Endothelial cell of umbilical vein (primary cell): ENCODE measurements at regions not wholly inside any gene's neighbourhood (a gene's known extent, or its start where the extent isn't known, plus 50 kb on each side); places are given as distances from the start of the nearest gene placed in this dataset.

Experiments
- BruUV-seq: library from RNA; stranded (reverse); fragments of 400-500 nt; replicated peaks from 2 replicates; lab custom pipeline; 2021; lab: Mats Ljungman, UMichigan
- CTCF ChIA-PET: fragments of 300-600, 350-600 bp; sonication (Branson Sonifier 250); formaldehyde crosslinking; loops from one replicate; lab custom pipeline; 2021; ENCODE audit warnings: antibody characterized with exemption, inconsistent platforms; lab: Charles Lee
- POLR2A ChIA-PET: fragments of 300-600, 350-600 bp; sonication (Branson Sonifier 250); formaldehyde crosslinking; loops from one replicate; lab custom pipeline; 2021; ENCODE audit warnings: antibody characterized with exemption, inconsistent platforms; lab: Charles Lee
- DNase-seq: peaks from one replicate; pipeline ENCODE4 v3.0.0-alpha.2; 2011; ENCODE audit warnings: low read depth, low spot score
- FAIRE-seq: peaks from 2 replicates; lab custom pipeline; 2011; peaks lifted over from hg19 to GRCh38; lab: Jason Lieb, UNC
- H2AFZ ChIP-seq: 2 replicates; pipeline ENCODE4 v1.6.0; 2012; ENCODE audit warnings: low read depth, low read length, control low read depth, inconsistent platforms
- H3K27ac ChIP-seq: 2 replicates; pipeline ENCODE4 v1.5.1; 2011; ENCODE audit warnings: low read depth, mild to moderate bottlenecking, control low read depth, low read length, moderate library complexity; ENCODE audit not compliant: insufficient read depth
- H3K27me3 ChIP-seq, 2 experiments: 2 replicates each; pipeline versions ENCODE4 v1.6.0 to v1.6.1; 2011; ENCODE audit warnings: low read length in 2 of 2, mixed read lengths in 1 of 2; ENCODE audit not compliant: control insufficient read depth in 2 of 2, insufficient read depth in 2 of 2
- H3K36me3 ChIP-seq, 2 experiments: 2 replicates in 1 of 2; 3 replicates in 1 of 2; pipeline ENCODE4 v1.5.1; 2011; ENCODE audit warnings: low read length in 2 of 2, mild to moderate bottlenecking in 1 of 2, moderate library complexity in 1 of 2; ENCODE audit not compliant: control insufficient read depth in 2 of 2, insufficient read depth in 2 of 2; ENCODE audit errors: extremely low read depth in 1 of 2
- H3K4me1 ChIP-seq: 3 replicates; pipeline ENCODE4 v1.5.1; 2011; ENCODE audit warnings: mild to moderate bottlenecking, low read length; ENCODE audit not compliant: control insufficient read depth, insufficient read depth; ENCODE audit errors: extremely low read depth
- H3K4me2 ChIP-seq: 2 replicates; pipeline ENCODE4 v1.6.1; 2011; ENCODE audit warnings: low read length, control low read depth, mixed read lengths; ENCODE audit not compliant: insufficient read depth
- H3K4me3 ChIP-seq, 3 experiments: fragments of 200-600 bp in 1 of 3; sonication (generic), shearing (Covaris generic) in 1 of 3; replicated peaks in 1 of 3; 2 replicates each; pipeline ENCODE4 v1.5.1; 2011 to 2016; ENCODE audit warnings: control low read depth in 3 of 3, low read length in 3 of 3, mild to moderate bottlenecking in 2 of 3, inconsistent platforms in 1 of 3, low read depth in 1 of 3, moderate library complexity in 1 of 3; ENCODE audit not compliant: insufficient read depth in 1 of 3
- H3K79me2 ChIP-seq: 2 replicates; pipeline ENCODE4 v1.6.0; 2012; ENCODE audit warnings: low read length, inconsistent platforms; ENCODE audit not compliant: control insufficient read depth, insufficient read depth
- H3K9ac ChIP-seq: replicated peaks from 2 replicates; pipeline ENCODE3; 2011; ENCODE audit warnings: low read length, control low read depth; ENCODE audit not compliant: insufficient read depth; ENCODE audit errors: extremely low read depth
- H3K9me1 ChIP-seq: replicated peaks from 3 replicates; pipeline ENCODE4 v1.6.0; 2011; ENCODE audit warnings: mild to moderate bottlenecking, low read length; ENCODE audit not compliant: control insufficient read depth, insufficient read depth; ENCODE audit errors: extremely low read depth
- H3K9me3 ChIP-seq: replicated peaks from 2 replicates; pipeline ENCODE4 v1.5.1; 2012; ENCODE audit warnings: low read length, inconsistent platforms; ENCODE audit not compliant: control insufficient read depth, insufficient read depth
- H4K20me1 ChIP-seq: replicated peaks from 2 replicates; pipeline ENCODE3; 2011; ENCODE audit warnings: mild to moderate bottlenecking, low read length; ENCODE audit not compliant: control insufficient read depth, insufficient read depth; ENCODE audit errors: extremely low read depth
- EZH2 ChIP-seq: IDR thresholded peaks from 2 replicates; pipeline ENCODE4 v1.6.1; 2012; ENCODE audit warnings: borderline replicate concordance, low read depth, mild to moderate bottlenecking, moderate library complexity, low read length, inconsistent platforms; ENCODE audit not compliant: severe bottlenecking
- FOS ChIP-seq: IDR thresholded peaks from 2 replicates; pipeline ENCODE4 v1.6.1; 2011; ENCODE audit warnings: mild to moderate bottlenecking, low read length, moderate library complexity, borderline replicate concordance; ENCODE audit not compliant: insufficient read depth
- GATA2 ChIP-seq: IDR thresholded peaks from 2 replicates; pipeline ENCODE4 v1.7.0; 2011; ENCODE audit warnings: low read depth, mild to moderate bottlenecking, moderate library complexity, mixed read lengths, low read length; ENCODE audit not compliant: insufficient read length, insufficient read depth
- JUN ChIP-seq: IDR thresholded peaks from 2 replicates; pipeline ENCODE4 v1.6.1; 2011; ENCODE audit warnings: borderline replicate concordance, low read depth; ENCODE audit not compliant: insufficient read length, insufficient read depth
- MYC ChIP-seq: IDR thresholded peaks from one replicate; pipeline ENCODE4 v1.6.1; 2011; ENCODE audit warnings: mild to moderate bottlenecking, low read depth, low read length
- POLR2A ChIP-seq: IDR thresholded peaks from 2 replicates; pipeline ENCODE4 v1.6.1; 2012; ENCODE audit warnings: low read depth, mild to moderate bottlenecking, control low read depth, low read length
- POLR2AphosphoS5 ChIP-seq: IDR thresholded peaks from 2 replicates; pipeline ENCODE4 v1.6.1; 2012; ENCODE audit warnings: low read depth, mild to moderate bottlenecking, control low read depth, low read length, moderate library complexity; ENCODE audit not compliant: insufficient read depth
- dilution Hi-C: fragments of 300-500 bp; cut with MboI; formaldehyde crosslinking; loops from one replicate; pipeline ENCODE4 v1.15.0; 2019; ENCODE audit warnings: low sequenced_read_pairs; ENCODE audit not compliant: extremely low pct_ligation_motif_present
- intact Hi-C: fragments of 100-400 bp; cut with micrococcal nuclease; formaldehyde crosslinking; loops from one replicate; pipeline ENCODE4 v1.10.0; 2022
- TF ChIP-seq, protein P1 (sequence below): IDR thresholded peaks from 2 replicates; pipeline ENCODE4 v1.6.1; 2011; ENCODE audit not compliant: insufficient read depth, insufficient read length
- TF ChIP-seq, protein P2 (sequence below), 2 donors: IDR thresholded peaks; 1 replicate in 1 of 2; 2 replicates in 1 of 2; pipeline ENCODE4 v1.5.1; 2011; ENCODE audit warnings: low read length in 2 of 2, mild to moderate bottlenecking in 2 of 2, moderate library complexity in 2 of 2, control low read depth in 1 of 2, inconsistent platforms in 1 of 2, low read depth in 1 of 2; ENCODE audit not compliant: insufficient read depth in 1 of 2; ENCODE audit errors: extremely low read depth in 1 of 2

DNA sequence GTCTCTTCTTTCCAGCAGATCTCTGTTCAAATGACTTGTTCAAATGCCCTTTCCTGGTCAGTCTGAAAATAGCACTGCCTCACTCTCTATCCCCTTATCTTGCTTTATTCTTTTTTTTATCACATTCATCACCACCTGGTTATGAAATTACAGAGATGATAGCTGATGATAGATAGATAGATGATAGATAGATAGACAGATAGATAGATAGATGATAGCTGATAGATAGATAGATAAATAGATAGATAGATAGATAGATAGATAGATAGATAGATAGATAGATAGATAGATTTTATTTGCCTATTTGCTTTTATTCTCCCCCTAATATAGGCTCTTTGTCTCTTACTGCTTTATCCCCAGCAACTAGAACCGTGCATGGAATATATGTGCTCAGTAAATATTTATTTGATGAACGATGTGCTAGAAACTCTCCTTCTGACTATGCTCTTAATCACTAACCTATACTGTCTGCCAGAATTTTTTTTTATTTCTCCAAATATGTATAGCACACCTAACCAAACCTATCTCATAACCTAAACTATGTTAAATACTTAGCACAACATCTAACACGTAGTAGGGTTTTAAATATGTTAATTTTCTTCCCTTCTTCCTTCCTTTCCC, 372.8 kb upstream of the DUSP10 start:
- no peak overlapping the region for H3K4me2 ChIP-seq
- no peaks in the 10 kb centered on the region for H4K20me1 ChIP-seq
- no peaks in the 10 kb centered on the region for H3K4me1 ChIP-seq
- ChIA-PET POLR2A (no interaction called here), CTCF (no interaction called here)
- dilution Hi-C loops (no loop called here), intact Hi-C loops (no loop called here)
- H3K79me2 ChIP-seq = no peaks in the 10 kb centered on the region
- no peak overlapping the region for H2AFZ ChIP-seq
- H3K9me3 ChIP-seq = no peaks in the 10 kb centered on the region
- no TSS peak for BruUV-seq
- H3K4me3 ChIP-seq = no peak overlapping the region
- H3K27me3 ChIP-seq = no peaks in the 10 kb centered on the region
- no peak overlapping the region for H3K27ac ChIP-seq
- no peaks in the 10 kb centered on the region for H3K9me1 ChIP-seq
- H3K36me3 ChIP-seq = no peaks in the 10 kb centered on the region
- no peak for FAIRE-seq
- H3K9ac ChIP-seq = no peak overlapping the region
- TF ChIP-seq EZH2 (no peak), MYC (no peak), POLR2A (no peak), JUN (no peak), POLR2AphosphoS5 (no peak), GATA2 (no peak), FOS (no peak)
- TF ChIP-seq, protein P1, sequence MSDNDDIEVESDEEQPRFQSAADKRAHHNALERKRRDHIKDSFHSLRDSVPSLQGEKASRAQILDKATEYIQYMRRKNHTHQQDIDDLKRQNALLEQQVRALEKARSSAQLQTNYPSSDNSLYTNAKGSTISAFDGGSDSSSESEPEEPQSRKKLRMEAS = no peak
- TF ChIP-seq, protein P2, sequence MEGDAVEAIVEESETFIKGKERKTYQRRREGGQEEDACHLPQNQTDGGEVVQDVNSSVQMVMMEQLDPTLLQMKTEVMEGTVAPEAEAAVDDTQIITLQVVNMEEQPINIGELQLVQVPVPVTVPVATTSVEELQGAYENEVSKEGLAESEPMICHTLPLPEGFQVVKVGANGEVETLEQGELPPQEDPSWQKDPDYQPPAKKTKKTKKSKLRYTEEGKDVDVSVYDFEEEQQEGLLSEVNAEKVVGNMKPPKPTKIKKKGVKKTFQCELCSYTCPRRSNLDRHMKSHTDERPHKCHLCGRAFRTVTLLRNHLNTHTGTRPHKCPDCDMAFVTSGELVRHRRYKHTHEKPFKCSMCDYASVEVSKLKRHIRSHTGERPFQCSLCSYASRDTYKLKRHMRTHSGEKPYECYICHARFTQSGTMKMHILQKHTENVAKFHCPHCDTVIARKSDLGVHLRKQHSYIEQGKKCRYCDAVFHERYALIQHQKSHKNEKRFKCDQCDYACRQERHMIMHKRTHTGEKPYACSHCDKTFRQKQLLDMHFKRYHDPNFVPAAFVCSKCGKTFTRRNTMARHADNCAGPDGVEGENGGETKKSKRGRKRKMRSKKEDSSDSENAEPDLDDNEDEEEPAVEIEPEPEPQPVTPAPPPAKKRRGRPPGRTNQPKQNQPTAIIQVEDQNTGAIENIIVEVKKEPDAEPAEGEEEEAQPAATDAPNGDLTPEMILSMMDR (IDR thresholded peaks at IDR 0.05; ENCODE audit: extremely low read depth in 1 of 2, insufficient read depth in 1 of 2, low read depth in 1 of 2, low read length in 2 of 2) = no peak
- DNase-seq = no peak
